ENCODE measurements at regions not wholly inside any gene's neighbourhood (a gene's known extent, or its start where the extent isn't known, plus 50 kb on each side); places are given as distances from the start of the nearest gene placed in this dataset.

DNA sequence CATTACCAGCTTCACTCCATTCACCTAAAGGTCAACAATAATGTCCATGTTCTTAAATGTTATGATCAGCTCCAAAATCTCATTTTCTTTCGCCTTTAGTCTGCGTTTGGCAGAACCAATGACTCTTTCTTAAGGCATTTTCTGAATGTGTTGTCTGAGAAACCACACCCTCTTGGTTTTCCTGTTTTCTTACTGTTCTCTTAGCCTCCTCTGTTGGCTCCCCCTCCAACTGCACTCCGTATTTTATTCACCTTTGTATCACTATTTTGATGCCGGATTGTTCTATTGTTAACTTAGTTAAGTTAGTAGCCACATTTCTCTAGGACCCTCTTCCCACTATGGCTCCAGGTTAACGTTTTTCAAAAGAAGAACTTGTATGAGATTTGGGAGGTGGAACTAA is 185.6 kb downstream of the DMAC1 start:
- DNase-seq, result no peak
- WGBS (ENCODE audit: insufficient coverage, low coverage, low lambda C conversion rate, missing lambda C conversion rate), result 28% methylated on average over 5 of the region's 5 CpGs
- Histone ChIP-seq H3K27me3 (no peaks in the 10 kb centered on the region), H3K9me3 (no peaks in the 10 kb centered on the region), H3K4me3 (no peak overlapping the region), H3K4me1 (no peaks in the 10 kb centered on the region), H3K27ac (no peak overlapping the region), H3K36me3 (no peaks in the 10 kb centered on the region)
- ATAC-seq, result no peak
- no peak for TF ChIP-seq POLR2A (IDR thresholded peaks at IDR 0.05)
- TF ChIP-seq, protein P1, sequence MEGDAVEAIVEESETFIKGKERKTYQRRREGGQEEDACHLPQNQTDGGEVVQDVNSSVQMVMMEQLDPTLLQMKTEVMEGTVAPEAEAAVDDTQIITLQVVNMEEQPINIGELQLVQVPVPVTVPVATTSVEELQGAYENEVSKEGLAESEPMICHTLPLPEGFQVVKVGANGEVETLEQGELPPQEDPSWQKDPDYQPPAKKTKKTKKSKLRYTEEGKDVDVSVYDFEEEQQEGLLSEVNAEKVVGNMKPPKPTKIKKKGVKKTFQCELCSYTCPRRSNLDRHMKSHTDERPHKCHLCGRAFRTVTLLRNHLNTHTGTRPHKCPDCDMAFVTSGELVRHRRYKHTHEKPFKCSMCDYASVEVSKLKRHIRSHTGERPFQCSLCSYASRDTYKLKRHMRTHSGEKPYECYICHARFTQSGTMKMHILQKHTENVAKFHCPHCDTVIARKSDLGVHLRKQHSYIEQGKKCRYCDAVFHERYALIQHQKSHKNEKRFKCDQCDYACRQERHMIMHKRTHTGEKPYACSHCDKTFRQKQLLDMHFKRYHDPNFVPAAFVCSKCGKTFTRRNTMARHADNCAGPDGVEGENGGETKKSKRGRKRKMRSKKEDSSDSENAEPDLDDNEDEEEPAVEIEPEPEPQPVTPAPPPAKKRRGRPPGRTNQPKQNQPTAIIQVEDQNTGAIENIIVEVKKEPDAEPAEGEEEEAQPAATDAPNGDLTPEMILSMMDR (IDR thresholded peaks at IDR 0.05), result no peak
- intact Hi-C loops (cut with DNase I), result no loop called here

DNA sequence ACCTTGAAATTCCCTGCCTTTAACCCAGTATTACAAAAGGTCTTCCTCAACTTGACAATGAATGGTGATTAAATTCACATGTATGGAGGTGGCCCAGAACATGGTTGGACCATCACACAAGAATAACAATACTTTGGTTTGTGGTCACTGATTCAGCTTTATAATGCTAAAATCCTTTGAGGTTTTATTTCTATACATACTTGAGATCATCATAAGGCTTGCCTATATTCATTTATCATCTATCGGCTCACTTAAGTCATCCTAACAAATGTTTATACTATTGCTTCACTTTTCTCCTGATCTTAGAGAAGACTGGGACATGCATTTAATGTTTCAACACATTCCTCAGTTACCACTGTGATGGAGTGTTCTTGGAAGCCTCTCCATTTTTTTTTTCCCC is 191.3 kb downstream of the DMAC1 start:
- Histone ChIP-seq H3K9me3 (no peaks in the 10 kb centered on the region), H3K27ac (no peak overlapping the region), H3K4me1 (no peaks in the 10 kb centered on the region), H3K36me3 (no peaks in the 10 kb centered on the region), H3K27me3 (no peaks in the 10 kb centered on the region), H3K4me3 (no peak overlapping the region)
- no peak for TF ChIP-seq POLR2A (IDR thresholded peaks at IDR 0.05)
- TF ChIP-seq, protein P1 (IDR thresholded peaks at IDR 0.05), result no peak
- intact Hi-C loops (cut with DNase I), result no loop called here
- no peak for ATAC-seq
- DNase-seq, result no peak
- 43% methylated on average over 1 of the region's 1 CpG for WGBS (ENCODE audit: insufficient coverage, low coverage, low lambda C conversion rate, missing lambda C conversion rate)

DNA sequence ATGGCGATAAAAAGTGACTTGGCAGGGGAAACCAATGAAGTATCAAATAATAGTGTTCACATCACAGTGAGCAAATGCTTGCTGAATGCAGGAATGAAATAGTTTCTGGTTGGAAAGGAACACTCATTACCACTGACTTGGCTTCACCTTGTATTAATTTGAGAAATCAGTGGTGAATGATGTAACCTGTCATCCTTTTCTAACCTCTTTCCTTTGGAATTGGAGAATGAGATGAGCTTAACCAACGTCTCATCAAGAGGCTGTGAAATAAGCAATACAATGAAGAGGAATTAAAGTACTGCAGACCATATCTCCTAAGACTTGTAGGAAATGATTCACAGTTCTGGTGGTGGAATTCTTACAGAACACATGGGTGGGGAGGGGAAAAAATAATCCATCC is 192.2 kb downstream of the DMAC1 start:
- Histone ChIP-seq H3K36me3 (no peaks in the 10 kb centered on the region), H3K4me3 (no peak overlapping the region), H3K9me3 (no peaks in the 10 kb centered on the region), H3K27me3 (no peaks in the 10 kb centered on the region), H3K27ac (no peak overlapping the region), H3K4me1 (no peaks in the 10 kb centered on the region)
- DNase-seq (no peak), ATAC-seq (no peak)
- intact Hi-C loops (cut with DNase I), result no loop called here
- WGBS (ENCODE audit: insufficient coverage, low coverage, low lambda C conversion rate, missing lambda C conversion rate), result 19% methylated on average over 2 of the region's 2 CpGs
- TF ChIP-seq POLR2A (IDR thresholded peaks at IDR 0.05), result no peak
- TF ChIP-seq, protein P1 (IDR thresholded peaks at IDR 0.05), result no peak

DNA sequence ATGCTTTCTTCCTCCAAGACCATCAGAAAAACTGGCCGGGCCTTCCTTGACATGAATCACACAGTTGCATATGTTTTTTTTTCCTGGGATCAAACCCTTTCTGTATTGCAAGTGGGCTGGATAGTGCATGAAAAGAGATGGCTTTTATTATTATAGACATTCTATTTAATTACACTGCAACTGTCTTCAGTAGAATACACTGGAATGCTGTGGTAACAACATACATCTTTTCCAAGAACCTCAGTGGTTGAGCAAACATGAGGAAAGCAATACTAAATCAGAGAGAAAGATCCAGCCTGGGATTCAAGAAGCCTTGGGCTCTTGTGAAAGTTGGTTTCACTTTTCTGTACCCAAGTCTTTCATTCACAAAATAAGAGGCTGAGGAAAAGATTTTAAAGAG is 193.0 kb downstream of the DMAC1 start:
- DNase-seq (no peak), ATAC-seq (no peak)
- TF ChIP-seq, protein P1 (IDR thresholded peaks at IDR 0.05), result no peak
- TF ChIP-seq POLR2A (IDR thresholded peaks at IDR 0.05), result no peak

DNA sequence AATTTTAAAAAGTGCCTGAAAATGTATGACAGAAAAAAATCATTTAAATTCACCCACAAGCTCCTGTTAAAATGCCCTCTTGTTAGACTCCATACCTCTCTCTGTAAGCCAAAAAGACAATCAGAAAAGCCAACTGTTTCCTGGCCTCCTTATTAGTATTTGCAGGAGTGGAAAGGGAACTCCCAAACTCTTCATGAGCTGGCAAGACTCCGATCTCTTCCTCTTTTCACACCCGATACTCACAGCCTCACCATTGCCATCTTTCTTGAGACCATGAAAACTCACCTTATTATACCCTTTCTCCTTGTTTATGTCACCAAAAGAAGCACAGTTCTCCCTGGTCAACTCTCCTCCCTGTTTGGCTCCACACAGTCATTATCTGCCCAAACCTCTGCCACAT is 197.8 kb downstream of the DMAC1 start:
- 39% methylated on average over 2 of the region's 2 CpGs for WGBS (ENCODE audit: insufficient coverage, low coverage, low lambda C conversion rate, missing lambda C conversion rate)
- intact Hi-C loops (cut with DNase I), result no loop called here
- H3K27ac ChIP-seq, result no peak overlapping the region
- H3K27me3 ChIP-seq, result no peaks in the 10 kb centered on the region
- no peak overlapping the region for H3K4me3 ChIP-seq
- TF ChIP-seq, protein P1 (IDR thresholded peaks at IDR 0.05), result no peak
- no peak for TF ChIP-seq POLR2A (IDR thresholded peaks at IDR 0.05)
- no peaks in the 10 kb centered on the region for H3K36me3 ChIP-seq
- DNase-seq (no peak), ATAC-seq (no peak)
- no peaks in the 10 kb centered on the region for H3K4me1 ChIP-seq
- no peaks in the 10 kb centered on the region for H3K9me3 ChIP-seq

More for the DNA sequence above, 193.0 kb downstream of the DMAC1 start:
- intact Hi-C loops (cut with DNase I), result no loop called here
- Histone ChIP-seq H3K9me3 (no peaks in the 10 kb centered on the region), H3K4me1 (no peaks in the 10 kb centered on the region), H3K36me3 (no peaks in the 10 kb centered on the region), H3K27me3 (no peaks in the 10 kb centered on the region), H3K27ac (no peak overlapping the region), H3K4me3 (no peak overlapping the region)
- whole genome bisulfite sequencing (ENCODE audit: insufficient coverage, low coverage, low lambda C conversion rate, missing lambda C conversion rate), result 69% methylated on average over 1 of the region's 1 CpG

All from right lobe of liver (tissue), 6 donors.